ENCODE measurements at regions not wholly inside any gene's neighbourhood (a gene's known extent, or its start where the extent isn't known, plus 50 kb on each side); places are given as distances from the start of the nearest gene placed in this dataset.

DNA sequence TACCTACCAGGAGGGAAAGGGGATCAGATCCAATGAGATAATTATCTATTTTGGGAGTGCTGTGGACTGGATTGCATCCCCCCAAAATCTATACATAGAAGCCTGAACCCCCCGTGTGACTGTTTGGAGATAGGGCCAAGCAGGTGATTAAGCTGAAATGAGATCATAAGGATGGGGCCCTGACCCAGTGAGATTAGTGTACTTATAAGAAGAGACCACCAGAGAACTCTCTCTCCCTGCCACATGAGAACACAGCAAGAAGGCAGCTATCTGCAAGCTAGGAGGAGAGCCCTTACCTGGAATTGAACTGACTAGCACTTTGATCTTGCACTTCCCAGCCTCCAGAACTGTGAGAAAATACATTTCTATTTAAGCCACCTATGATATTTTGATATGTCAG lies 132.2 kb upstream of the NOX3 start:
- no peak for TF ChIP-seq EP300 (IDR thresholded peaks at IDR 0.05)
- TF ChIP-seq POLR2A (IDR thresholded peaks at IDR 0.05), result no peak
- TF ChIP-seq, protein P1, sequence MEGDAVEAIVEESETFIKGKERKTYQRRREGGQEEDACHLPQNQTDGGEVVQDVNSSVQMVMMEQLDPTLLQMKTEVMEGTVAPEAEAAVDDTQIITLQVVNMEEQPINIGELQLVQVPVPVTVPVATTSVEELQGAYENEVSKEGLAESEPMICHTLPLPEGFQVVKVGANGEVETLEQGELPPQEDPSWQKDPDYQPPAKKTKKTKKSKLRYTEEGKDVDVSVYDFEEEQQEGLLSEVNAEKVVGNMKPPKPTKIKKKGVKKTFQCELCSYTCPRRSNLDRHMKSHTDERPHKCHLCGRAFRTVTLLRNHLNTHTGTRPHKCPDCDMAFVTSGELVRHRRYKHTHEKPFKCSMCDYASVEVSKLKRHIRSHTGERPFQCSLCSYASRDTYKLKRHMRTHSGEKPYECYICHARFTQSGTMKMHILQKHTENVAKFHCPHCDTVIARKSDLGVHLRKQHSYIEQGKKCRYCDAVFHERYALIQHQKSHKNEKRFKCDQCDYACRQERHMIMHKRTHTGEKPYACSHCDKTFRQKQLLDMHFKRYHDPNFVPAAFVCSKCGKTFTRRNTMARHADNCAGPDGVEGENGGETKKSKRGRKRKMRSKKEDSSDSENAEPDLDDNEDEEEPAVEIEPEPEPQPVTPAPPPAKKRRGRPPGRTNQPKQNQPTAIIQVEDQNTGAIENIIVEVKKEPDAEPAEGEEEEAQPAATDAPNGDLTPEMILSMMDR (IDR thresholded peaks at IDR 0.05), result no peak
- no peak for DNase-seq
- Histone ChIP-seq H3K27ac (no peak overlapping the region), H3K27me3 (no peaks in the 10 kb centered on the region), H3K4me3 (no peak overlapping the region), H3K9me3 (no peaks in the 10 kb centered on the region), H3K4me1 (ENCODE audit: insufficient read depth) (peaks cover 2% of the 10 kb centered on the region), H3K36me3 (no peaks in the 10 kb centered on the region)
- 87 to 100% (median 90%) methylated on average over 1 of the region's 1 CpG for WGBS, 3 donors
- intact Hi-C loops (cut with DNase I), result no loop called here

DNA sequence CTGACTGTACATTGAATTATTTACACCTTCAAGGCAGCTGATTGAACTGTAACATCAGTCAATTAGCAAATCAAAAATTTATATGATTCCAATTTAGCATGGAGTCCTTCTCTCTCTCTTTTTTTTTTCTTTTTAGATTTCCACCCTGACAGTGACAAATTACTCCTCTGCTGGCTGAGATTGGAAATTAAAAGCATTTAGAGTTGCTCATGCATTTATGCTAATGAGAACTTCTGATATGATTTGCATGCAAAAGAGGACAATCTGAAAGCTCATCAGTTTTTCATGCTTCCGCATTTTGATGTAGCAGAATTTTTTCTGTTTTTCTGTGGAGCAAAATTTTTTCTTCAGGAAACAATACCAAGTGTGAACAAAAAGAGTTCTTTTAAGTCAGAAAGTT lies 130.5 kb upstream of the NOX3 start:
- no peak for TF ChIP-seq POLR2A (IDR thresholded peaks at IDR 0.05)
- TF ChIP-seq EP300 (IDR thresholded peaks at IDR 0.05), result no peak
- TF ChIP-seq, protein P1 (IDR thresholded peaks at IDR 0.05), result no peak
- Histone ChIP-seq H3K27me3 (no peaks in the 10 kb centered on the region), H3K4me3 (no peak overlapping the region), H3K27ac (no peak overlapping the region), H3K4me1 (ENCODE audit: insufficient read depth) (peaks cover 2% of the 10 kb centered on the region), H3K9me3 (no peaks in the 10 kb centered on the region), H3K36me3 (no peaks in the 10 kb centered on the region)
- no peak for DNase-seq
- intact Hi-C loops (cut with DNase I), result no loop called here
- 94 to 100% (median 100%) methylated on average over 1 of the region's 1 CpG for WGBS, 3 donors

DNA sequence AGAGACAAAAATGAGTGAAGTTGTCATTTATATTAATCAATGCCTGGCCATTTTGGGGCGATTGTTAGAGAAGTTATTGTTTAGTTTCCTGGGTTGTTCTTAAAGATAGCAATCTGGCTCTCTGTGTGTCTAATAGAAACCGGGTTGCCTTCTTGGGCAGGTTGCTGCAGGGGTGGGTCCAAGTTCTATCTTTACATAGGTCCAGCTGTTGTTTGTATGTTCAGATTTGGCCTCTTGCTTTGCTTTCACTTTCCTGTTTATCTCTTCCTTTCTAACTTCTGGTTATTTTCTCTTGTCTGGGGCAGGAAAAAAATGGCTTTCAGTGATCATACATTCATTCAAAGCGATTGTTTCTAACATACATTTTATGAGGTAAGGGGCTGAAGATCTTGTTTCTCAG lies 128.4 kb upstream of the NOX3 start:
- peaks cover 2% of the 10 kb centered on the region for H3K4me1 ChIP-seq (ENCODE audit: insufficient read depth)
- no peaks in the 10 kb centered on the region for H3K27me3 ChIP-seq
- no peaks in the 10 kb centered on the region for H3K9me3 ChIP-seq
- intact Hi-C loops (cut with DNase I), result no loop called here
- DNase-seq, result no peak
- no peak overlapping the region for H3K27ac ChIP-seq
- no peak overlapping the region for H3K4me3 ChIP-seq
- no peaks in the 10 kb centered on the region for H3K36me3 ChIP-seq
- TF ChIP-seq EP300 (IDR thresholded peaks at IDR 0.05) (no peak), POLR2A (IDR thresholded peaks at IDR 0.05) (no peak)
- TF ChIP-seq, protein P1 (IDR thresholded peaks at IDR 0.05), result no peak
- 21 to 41% (median 22%) methylated on average over 3 of the region's 3 CpGs for WGBS, 3 donors

DNA sequence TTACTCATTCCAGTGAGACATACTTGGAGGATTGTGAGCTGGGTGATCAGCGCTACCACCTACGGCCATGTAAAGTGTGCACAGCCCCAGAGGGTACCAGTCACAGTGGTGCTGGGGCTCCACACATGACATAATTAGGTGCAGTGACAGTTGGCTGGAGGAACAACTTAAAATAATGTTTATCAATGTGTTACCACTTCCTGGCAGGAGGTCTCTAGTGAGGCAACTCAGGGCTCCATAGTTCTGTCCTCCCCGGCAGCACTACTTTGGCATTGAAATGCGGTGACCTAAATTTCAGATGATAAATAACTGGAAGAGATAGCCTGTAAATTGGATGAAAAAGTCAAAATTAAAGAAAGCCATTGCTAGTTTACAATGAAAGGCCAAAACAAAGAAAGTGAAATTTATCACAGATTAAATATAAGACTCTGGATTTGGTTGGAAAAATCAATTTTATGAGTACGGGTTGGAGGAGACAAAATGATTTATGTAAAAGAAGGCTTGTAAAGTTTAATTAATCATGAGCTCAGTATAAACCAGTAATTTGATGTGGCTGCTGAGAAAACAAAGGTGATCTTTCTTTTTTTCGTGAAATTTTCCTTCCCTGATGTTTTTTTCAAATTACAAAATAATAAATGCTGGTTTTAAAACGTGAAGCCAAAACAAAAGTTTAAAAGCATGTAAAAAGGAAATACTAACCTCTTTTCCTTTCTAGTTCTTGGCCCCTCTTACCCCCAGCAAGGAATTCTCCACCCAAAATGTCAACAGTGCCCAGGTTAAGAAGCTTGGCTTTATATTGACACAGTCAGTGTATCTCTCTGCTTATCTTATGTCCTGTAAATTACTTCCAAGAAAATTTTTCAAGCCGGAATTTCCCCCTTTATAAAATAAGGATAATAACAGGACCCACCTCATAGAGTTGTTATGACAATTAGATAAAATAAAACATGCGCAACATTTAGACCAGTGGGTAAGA lies 126.7 kb upstream of the NOX3 start:
- 54 to 66% (median 62%) methylated on average over 9 of the region's 9 CpGs for WGBS, 3 donors
- Histone ChIP-seq H3K4me3 (no peak overlapping the region), H3K4me1 (ENCODE audit: insufficient read depth) (peaks cover 2% of the 10 kb centered on the region), H3K27ac (no peak overlapping the region), H3K9me3 (no peaks in the 10 kb centered on the region), H3K36me3 (no peaks in the 10 kb centered on the region), H3K27me3 (no peaks in the 10 kb centered on the region)
- intact Hi-C loops (cut with DNase I), result no loop called here
- DNase-seq, result no peak
- TF ChIP-seq EP300 (IDR thresholded peaks at IDR 0.05), result no peak
- no peak for TF ChIP-seq POLR2A (IDR thresholded peaks at IDR 0.05)

DNA sequence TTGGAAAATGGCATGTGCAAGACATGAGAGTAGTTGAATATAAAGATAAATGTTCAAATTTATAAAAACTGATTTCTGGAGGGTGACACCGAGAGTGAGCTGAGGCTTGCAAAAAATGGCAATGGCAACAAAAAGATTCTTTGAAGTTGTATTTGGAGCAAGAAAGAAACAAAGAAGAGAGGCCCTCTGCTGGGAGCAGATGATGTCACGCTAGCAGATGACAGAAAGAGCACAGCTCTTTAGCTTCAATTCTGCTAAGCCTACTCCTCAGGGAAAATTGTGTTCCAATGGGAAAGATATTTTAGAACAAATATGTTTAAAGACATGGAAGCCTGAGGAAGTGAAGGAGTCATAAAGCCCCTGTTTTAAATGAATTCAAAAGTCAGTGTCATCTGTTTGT lies 125.3 kb upstream of the NOX3 start:
- no peak for TF ChIP-seq POLR2A (IDR thresholded peaks at IDR 0.05)
- TF ChIP-seq, protein P1 (IDR thresholded peaks at IDR 0.05), result no peak
- no peak for TF ChIP-seq EP300 (IDR thresholded peaks at IDR 0.05)
- H3K36me3 ChIP-seq, result no peaks in the 10 kb centered on the region
- H3K4me1 ChIP-seq (ENCODE audit: insufficient read depth), result peaks cover 2% of the 10 kb centered on the region
- no peaks in the 10 kb centered on the region for H3K27me3 ChIP-seq
- 86 to 96% (median 92%) methylated on average over 2 of the region's 2 CpGs for WGBS, 3 donors
- intact Hi-C loops (cut with DNase I), result no loop called here
- H3K27ac ChIP-seq, result no peak overlapping the region
- no peaks in the 10 kb centered on the region for H3K9me3 ChIP-seq
- DNase-seq, result no peak
- H3K4me3 ChIP-seq, result no peak overlapping the region
